ENCODE measurements at regions not wholly inside any gene's neighbourhood (a gene's known extent, or its start where the extent isn't known, plus 50 kb on each side); places are given as distances from the start of the nearest gene placed in this dataset.
"Not testable (repeated sequence)": the region's sequence is repeated elsewhere in the genome, so short reads cannot be mapped to it uniquely, and the experiment has no call there.

DNA sequence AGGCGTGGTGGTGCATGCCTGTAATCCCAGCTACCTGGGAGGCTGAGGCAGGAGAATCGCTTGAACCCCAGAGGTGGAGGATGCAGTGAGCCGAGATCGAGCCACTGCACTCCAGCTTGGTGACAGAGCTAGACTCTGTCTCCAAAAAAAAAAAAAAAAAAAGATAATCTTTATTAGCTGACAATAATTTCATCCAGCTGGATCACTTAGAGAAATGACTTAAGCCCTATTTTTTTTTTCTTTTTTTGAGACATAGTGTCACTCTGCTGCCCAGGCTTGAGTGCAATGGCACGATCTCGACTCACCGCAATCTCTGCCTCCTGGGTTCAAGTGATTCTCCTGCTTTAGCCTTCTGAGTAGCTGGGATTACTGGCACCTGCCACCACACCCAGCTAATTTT is 51.6 kb upstream of the MAP4K4 start:
- not testable (repeated sequence) for H3K27me3 ChIP-seq (ENCODE audit: control insufficient read depth, insufficient read depth, low read length)

GRCh38 chr2:101644842-101645383 is 52.6 kb upstream of the MAP4K4 start:
- no peak overlapping the region for H3K4me3 ChIP-seq (ENCODE audit: low read length)
- no peaks in the 10 kb centered on the region for H3K36me3 ChIP-seq (ENCODE audit: insufficient read depth, low read length)
- no peak overlapping the region for H3K9ac ChIP-seq (ENCODE audit: low read depth, low read length)
- H3K9me3 ChIP-seq (replicated peaks; ENCODE audit: low read length): no peaks in the 10 kb centered on the region
- no peak overlapping the region for H3K4me2 ChIP-seq (ENCODE audit: low read length)
- no peaks in the 10 kb centered on the region for H3K27me3 ChIP-seq (ENCODE audit: control insufficient read depth, insufficient read depth, low read length)
- no peaks in the 10 kb centered on the region for H3K4me1 ChIP-seq (ENCODE audit: control insufficient read depth, insufficient read depth, low read length)

More for the DNA sequence above, 51.6 kb upstream of the MAP4K4 start:
- not testable (repeated sequence) for H3K4me1 ChIP-seq (ENCODE audit: control insufficient read depth, insufficient read depth, low read length); H3K9me3 ChIP-seq (replicated peaks; ENCODE audit: low read length); H3K4me2 ChIP-seq (ENCODE audit: low read length); H3K36me3 ChIP-seq (ENCODE audit: insufficient read depth, low read length); H3K4me3 ChIP-seq (ENCODE audit: low read length); H3K9ac ChIP-seq (ENCODE audit: low read depth, low read length)

- H3K36me3 ChIP-seq (ENCODE audit: insufficient read depth, low read length): no peaks in the 10 kb centered on the region
- no peaks in the 10 kb centered on the region for H3K27me3 ChIP-seq (ENCODE audit: control insufficient read depth, insufficient read depth, low read length)
- no peak overlapping the region for H3K4me2 ChIP-seq (ENCODE audit: low read length)
- no peak overlapping the region for H3K9ac ChIP-seq (ENCODE audit: low read depth, low read length)
- H3K4me1 ChIP-seq (ENCODE audit: control insufficient read depth, insufficient read depth, low read length): no peaks in the 10 kb centered on the region
- no peaks in the 10 kb centered on the region for H3K9me3 ChIP-seq (replicated peaks; ENCODE audit: low read length)
- H3K4me3 ChIP-seq (ENCODE audit: low read length): no peak overlapping the region
These were observed 54.4 kb upstream of the MAP4K4 start for GRCh38 chr2:101643004-101643524.

DNA sequence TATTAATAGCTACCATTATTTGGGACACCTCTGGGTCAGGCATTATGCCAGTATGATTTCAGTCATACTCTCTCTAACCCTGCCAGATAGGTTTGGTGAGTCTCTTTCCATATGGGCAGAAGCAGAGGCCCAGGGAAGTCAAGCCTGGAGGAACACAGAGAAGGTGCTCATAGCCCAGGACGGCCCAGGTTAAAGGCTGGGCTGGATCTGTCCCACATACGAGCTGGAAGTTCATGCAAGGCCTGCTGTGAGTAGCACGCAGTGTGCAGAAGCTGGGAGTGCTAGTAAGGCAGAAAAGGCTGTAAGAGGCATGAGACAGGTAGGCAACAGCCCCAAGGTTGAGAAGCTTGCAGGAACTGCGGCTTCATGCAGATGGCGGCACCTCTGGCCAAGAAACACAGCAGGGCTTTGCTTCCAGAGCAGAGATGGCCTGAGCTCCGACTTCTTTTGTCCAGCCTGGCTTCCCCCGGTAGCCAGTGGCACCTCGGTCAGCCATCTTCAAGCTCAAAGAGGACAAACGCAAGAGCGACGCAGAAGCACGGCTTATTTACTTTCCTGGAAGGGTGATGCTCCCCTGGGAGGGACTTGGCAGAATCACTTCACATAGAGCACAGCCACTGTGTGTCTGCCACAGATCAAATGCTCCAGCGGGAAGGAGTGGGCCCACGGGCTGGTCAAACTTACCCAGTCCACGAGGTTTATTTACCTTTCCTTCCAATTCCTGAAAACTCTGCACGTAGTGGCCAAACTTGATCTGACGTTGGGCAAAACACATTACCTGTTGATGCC is 58.5 kb upstream of the MAP4K4 start:
- Histone ChIP-seq H3K4me1 (ENCODE audit: control insufficient read depth, insufficient read depth, low read length) (no peaks in the 10 kb centered on the region), H3K27me3 (ENCODE audit: control insufficient read depth, insufficient read depth, low read length) (no peaks in the 10 kb centered on the region), H3K4me2 (ENCODE audit: low read length) (no peak overlapping the region), H3K36me3 (ENCODE audit: insufficient read depth, low read length) (no peaks in the 10 kb centered on the region), H3K4me3 (ENCODE audit: low read length) (no peak overlapping the region), H3K9me3 (replicated peaks; ENCODE audit: low read length) (no peaks in the 10 kb centered on the region), H3K9ac (ENCODE audit: low read depth, low read length) (no peak overlapping the region)

- Histone ChIP-seq H3K27me3 (ENCODE audit: control insufficient read depth, insufficient read depth, low read length) (no peaks in the 10 kb centered on the region), H3K4me1 (ENCODE audit: control insufficient read depth, insufficient read depth, low read length) (no peaks in the 10 kb centered on the region), H3K4me3 (ENCODE audit: low read length) (no peak overlapping the region), H3K9ac (ENCODE audit: low read depth, low read length) (no peak overlapping the region), H3K9me3 (replicated peaks; ENCODE audit: low read length) (no peaks in the 10 kb centered on the region), H3K4me2 (ENCODE audit: low read length) (no peak overlapping the region), H3K36me3 (ENCODE audit: insufficient read depth, low read length) (no peaks in the 10 kb centered on the region)
These were observed 59.3 kb upstream of the MAP4K4 start for GRCh38 chr2:101638181-101638711.

- no peaks in the 10 kb centered on the region for H3K27me3 ChIP-seq (ENCODE audit: control insufficient read depth, insufficient read depth, low read length)
- H3K9me3 ChIP-seq (replicated peaks; ENCODE audit: low read length): no peaks in the 10 kb centered on the region
- H3K9ac ChIP-seq (ENCODE audit: low read depth, low read length): no peak overlapping the region
- H3K4me1 ChIP-seq (ENCODE audit: control insufficient read depth, insufficient read depth, low read length): no peaks in the 10 kb centered on the region
- no peaks in the 10 kb centered on the region for H3K36me3 ChIP-seq (ENCODE audit: insufficient read depth, low read length)
- no peak overlapping the region for H3K4me2 ChIP-seq (ENCODE audit: low read length)
- no peak overlapping the region for H3K4me3 ChIP-seq (ENCODE audit: low read length)
These were observed 67.1 kb upstream of the MAP4K4 start for GRCh38 chr2:101630224-101630949.

DNA sequence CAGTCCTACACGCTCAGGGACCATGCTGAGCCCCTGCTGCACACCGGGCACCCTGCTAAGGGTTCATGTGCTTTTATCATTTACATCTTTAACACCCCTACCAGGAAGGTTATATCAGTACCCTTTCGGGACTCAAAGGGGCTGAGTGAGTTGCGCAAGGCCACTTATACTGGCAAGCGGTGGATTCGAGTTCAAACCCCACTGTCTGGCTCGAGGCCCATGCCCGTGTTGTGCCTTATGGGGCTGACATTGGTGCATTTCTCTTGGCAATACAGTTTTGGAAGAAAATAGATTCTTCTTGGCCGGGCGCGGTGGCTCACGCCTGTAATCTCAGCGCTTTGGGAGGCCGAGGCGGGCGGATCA is 69.5 kb upstream of the MAP4K4 start:
- H3K9ac ChIP-seq (ENCODE audit: low read depth, low read length): no peak overlapping the region
- no peaks in the 10 kb centered on the region for H3K27me3 ChIP-seq (ENCODE audit: control insufficient read depth, insufficient read depth, low read length)

DNA sequence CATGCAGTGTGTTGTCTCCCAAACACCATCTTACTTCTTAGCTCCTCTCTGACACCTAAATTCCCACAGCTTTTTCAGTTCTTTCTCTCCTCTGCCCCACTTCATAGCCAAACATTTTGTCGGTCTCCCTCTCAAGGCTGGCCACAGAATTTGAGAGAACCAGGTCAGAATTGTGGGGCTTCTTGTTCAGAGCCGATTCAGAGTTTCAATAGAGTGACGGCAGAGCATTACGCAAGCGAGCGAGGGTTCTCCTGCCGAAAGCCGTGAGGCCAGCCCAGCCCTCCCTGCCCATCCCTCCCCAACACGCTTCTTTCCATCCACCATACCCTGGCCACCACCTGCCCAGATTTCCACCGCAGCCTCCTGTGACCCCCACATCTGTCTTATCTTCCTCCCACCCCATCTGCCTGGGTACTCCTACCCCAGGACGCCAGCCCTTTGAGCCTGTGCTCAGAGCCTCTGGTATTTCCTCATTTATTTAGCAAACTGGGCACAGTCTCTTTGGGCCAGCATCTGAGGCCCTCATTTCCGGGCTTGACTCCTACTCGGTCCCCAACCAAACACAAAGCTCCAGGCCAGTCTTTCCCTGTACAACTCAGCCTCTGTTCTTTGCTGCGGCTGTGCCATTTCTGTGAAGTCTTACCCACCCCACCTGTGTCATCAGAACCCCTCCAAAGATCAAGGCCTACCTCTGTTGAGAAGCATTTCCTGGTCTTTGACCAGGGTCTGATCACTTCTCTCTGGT is 70.0 kb upstream of the MAP4K4 start:
- no peak overlapping the region for H3K4me3 ChIP-seq (ENCODE audit: low read length)
- H3K27me3 ChIP-seq (ENCODE audit: control insufficient read depth, insufficient read depth, low read length): peaks cover 2% of the 10 kb centered on the region
- H3K36me3 ChIP-seq (ENCODE audit: insufficient read depth, low read length): no peaks in the 10 kb centered on the region
- no peak overlapping the region for H3K4me2 ChIP-seq (ENCODE audit: low read length)
- H3K9ac ChIP-seq (ENCODE audit: low read depth, low read length): no peak overlapping the region
- no peaks in the 10 kb centered on the region for H3K4me1 ChIP-seq (ENCODE audit: control insufficient read depth, insufficient read depth, low read length)
- no peaks in the 10 kb centered on the region for H3K9me3 ChIP-seq (replicated peaks; ENCODE audit: low read length)

More for the DNA sequence above, 69.5 kb upstream of the MAP4K4 start:
- H3K36me3 ChIP-seq (ENCODE audit: insufficient read depth, low read length): no peaks in the 10 kb centered on the region
- no peaks in the 10 kb centered on the region for H3K4me1 ChIP-seq (ENCODE audit: control insufficient read depth, insufficient read depth, low read length)
- no peaks in the 10 kb centered on the region for H3K9me3 ChIP-seq (replicated peaks; ENCODE audit: low read length)
- no peak overlapping the region for H3K4me2 ChIP-seq (ENCODE audit: low read length)
- H3K4me3 ChIP-seq (ENCODE audit: low read length): no peak overlapping the region

DNA sequence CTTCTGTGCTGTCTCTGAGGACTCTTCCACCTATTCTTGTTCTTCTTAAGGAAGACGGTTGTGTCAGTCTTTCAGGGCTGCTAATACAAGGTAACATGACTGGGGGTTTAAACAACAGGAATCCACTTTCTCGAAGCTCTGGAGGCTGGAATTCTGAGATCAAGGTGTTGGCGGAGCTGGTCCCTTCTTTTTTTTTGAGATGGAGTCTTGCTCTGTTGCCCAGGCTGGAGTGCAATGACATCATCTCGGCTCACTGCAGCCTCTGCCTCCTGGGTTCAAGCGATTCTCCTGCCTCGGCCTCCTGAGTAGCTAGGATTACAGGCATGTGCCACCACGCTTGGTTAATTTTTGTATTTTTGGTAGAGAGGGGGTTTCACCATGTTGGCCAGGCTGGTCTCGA is 71.7 kb upstream of the MAP4K4 start:
- not testable (repeated sequence) for H3K4me1 ChIP-seq (ENCODE audit: control insufficient read depth, insufficient read depth, low read length)

GRCh38 chr2:101625387-101625786 is 72.1 kb upstream of the MAP4K4 start:
- Histone ChIP-seq H3K4me2 (ENCODE audit: low read length) (no peak overlapping the region), H3K9me3 (replicated peaks; ENCODE audit: low read length) (no peaks in the 10 kb centered on the region)

More for the DNA sequence above, 71.7 kb upstream of the MAP4K4 start:
- not testable (repeated sequence) for H3K4me2 ChIP-seq (ENCODE audit: low read length); H3K4me3 ChIP-seq (ENCODE audit: low read length); H3K9ac ChIP-seq (ENCODE audit: low read depth, low read length); H3K27me3 ChIP-seq (ENCODE audit: control insufficient read depth, insufficient read depth, low read length); H3K9me3 ChIP-seq (replicated peaks; ENCODE audit: low read length); H3K36me3 ChIP-seq (ENCODE audit: insufficient read depth, low read length)

DNA sequence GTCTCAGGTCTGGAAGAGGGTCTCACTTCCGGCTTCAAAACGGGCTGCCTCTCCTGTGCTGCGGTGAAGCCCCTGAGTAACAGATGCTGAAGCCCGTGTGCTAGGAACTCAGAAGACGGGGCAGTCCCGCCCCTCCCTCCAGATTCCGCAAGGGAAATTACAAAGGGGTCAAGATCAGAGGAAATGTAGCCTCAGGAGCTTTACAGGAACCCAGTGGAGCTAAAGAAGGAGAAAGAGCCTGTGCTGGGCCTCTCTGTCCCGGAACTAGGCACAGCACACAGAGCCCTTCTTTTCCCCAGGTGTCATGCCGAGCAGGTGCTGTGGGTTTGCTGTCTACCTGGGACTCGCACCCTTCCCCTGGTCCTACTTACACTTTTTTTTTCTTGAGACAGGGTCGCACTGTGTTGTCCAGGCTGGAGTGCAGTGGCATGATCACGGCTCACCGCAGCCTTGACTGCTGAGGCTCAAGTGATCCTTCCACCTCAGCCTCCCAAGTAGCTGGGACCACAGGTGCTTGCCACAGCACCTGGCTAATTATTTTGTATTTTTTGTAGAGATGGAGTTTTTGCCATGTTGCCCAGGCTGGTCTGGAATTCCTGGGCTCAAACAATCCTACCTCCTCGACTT is 72.7 kb upstream of the MAP4K4 start:
- H3K36me3 ChIP-seq (ENCODE audit: insufficient read depth, low read length): no peaks in the 10 kb centered on the region
- H3K27me3 ChIP-seq (ENCODE audit: control insufficient read depth, insufficient read depth, low read length): peaks cover 2% of the 10 kb centered on the region
- no peak overlapping the region for H3K4me2 ChIP-seq (ENCODE audit: low read length)
- no peaks in the 10 kb centered on the region for H3K9me3 ChIP-seq (replicated peaks; ENCODE audit: low read length)
- no peak overlapping the region for H3K4me3 ChIP-seq (ENCODE audit: low read length)
- H3K9ac ChIP-seq (ENCODE audit: low read depth, low read length): no peak overlapping the region
- H3K4me1 ChIP-seq (ENCODE audit: control insufficient read depth, insufficient read depth, low read length): no peaks in the 10 kb centered on the region

More at GRCh38 chr2:101625387-101625786, 72.1 kb upstream of the MAP4K4 start:
- H3K36me3 ChIP-seq (ENCODE audit: insufficient read depth, low read length): no peaks in the 10 kb centered on the region
- no peak overlapping the region for H3K4me3 ChIP-seq (ENCODE audit: low read length)
- H3K9ac ChIP-seq (ENCODE audit: low read depth, low read length): no peak overlapping the region
- H3K27me3 ChIP-seq (ENCODE audit: control insufficient read depth, insufficient read depth, low read length): peaks cover 2% of the 10 kb centered on the region
- H3K4me1 ChIP-seq (ENCODE audit: control insufficient read depth, insufficient read depth, low read length): no peaks in the 10 kb centered on the region
